Muscle layer of colon (tissue), 2 donors: ENCODE measurements at regions not wholly inside any gene's neighbourhood (a gene's known extent, or its start where the extent isn't known, plus 50 kb on each side); places are given as distances from the start of the nearest gene placed in this dataset.
"Not testable (repeated sequence)": the region's sequence is repeated elsewhere in the genome, so short reads cannot be mapped to it uniquely, and the experiment has no call there.

Source experiments
- H3K27ac ChIP-seq: one replicate; pipeline ENCODE4 v1.7.0; 2013; ENCODE audit warnings: low read depth, mild to moderate bottlenecking, low read length, moderate library complexity
- H3K27me3 ChIP-seq, 2 donors: one replicate each; pipeline ENCODE4 v1.7.0; 2013; ENCODE audit warnings: low read length in 2 of 2, mild to moderate bottlenecking in 2 of 2; ENCODE audit not compliant: insufficient read depth in 2 of 2, control insufficient read depth in 1 of 2
- H3K36me3 ChIP-seq: one replicate; pipeline ENCODE4 v1.7.0; 2013; ENCODE audit warnings: mild to moderate bottlenecking, low read length; ENCODE audit not compliant: insufficient read depth
- H3K4me1 ChIP-seq: one replicate; pipeline ENCODE4 v1.7.0; 2013; ENCODE audit warnings: mild to moderate bottlenecking, low read length; ENCODE audit not compliant: insufficient read depth
- H3K4me3 ChIP-seq, 2 donors: one replicate each; pipeline ENCODE4 v1.7.0; 2013; ENCODE audit warnings: low read length in 2 of 2, low read depth in 1 of 2, mild to moderate bottlenecking in 1 of 2, moderate library complexity in 1 of 2
- H3K9ac ChIP-seq: one replicate; pipeline ENCODE4 v1.7.0; 2013; ENCODE audit warnings: low read length
- H3K9me3 ChIP-seq: one replicate; pipeline ENCODE4 v1.7.0; 2013; ENCODE audit warnings: mild to moderate bottlenecking, low read length
- donor health status: abdominal sarcoma.
- donor health status: Adenocarcinoma of cecum.

DNA sequence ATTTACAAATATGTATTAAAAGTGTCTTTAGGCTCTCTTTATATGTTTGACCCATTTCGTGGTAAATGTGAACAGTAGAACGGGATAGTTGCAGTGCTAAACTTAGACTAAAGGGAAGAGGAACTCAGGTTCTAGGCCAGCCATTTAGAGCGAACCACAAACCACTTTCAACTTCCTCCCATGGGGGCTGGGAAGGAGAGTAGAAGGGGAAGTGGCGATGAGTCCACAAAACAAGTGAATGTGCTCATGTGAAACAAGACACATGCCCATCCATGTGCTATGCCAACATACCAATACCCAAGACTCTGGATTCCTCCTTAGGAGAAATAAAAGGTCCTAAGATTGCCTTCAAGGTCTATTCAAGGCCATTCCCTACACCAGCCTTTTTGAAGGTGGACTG is 940.4 kb upstream of the FOXG1 start:
- not testable (repeated sequence) for H3K27ac ChIP-seq, H3K9me3 ChIP-seq, H3K4me3 ChIP-seq, H3K9ac ChIP-seq, H3K4me1 ChIP-seq, H3K36me3 ChIP-seq, H3K27me3 ChIP-seq

DNA sequence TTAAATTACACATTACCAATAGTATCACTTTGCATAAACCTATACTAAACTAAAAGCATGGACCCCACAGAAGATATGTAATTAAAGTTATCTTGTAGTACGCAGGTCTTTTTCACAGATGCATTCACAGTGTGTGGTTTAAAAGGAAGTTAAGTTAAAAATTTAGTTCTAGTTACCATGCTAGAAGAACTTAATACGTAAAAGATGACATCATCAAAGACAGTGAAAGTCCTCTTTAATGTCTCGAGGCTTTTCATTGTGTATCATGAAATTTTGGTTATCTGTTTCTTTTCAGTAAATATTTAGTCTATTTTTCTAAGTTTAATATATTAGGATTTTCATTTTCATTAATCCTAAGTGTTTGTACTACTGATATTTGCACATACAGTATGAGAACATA is 934.6 kb upstream of the FOXG1 start:
- not testable (repeated sequence) for H3K36me3 ChIP-seq, H3K27ac ChIP-seq, H3K4me1 ChIP-seq, H3K27me3 ChIP-seq, H3K4me3 ChIP-seq, H3K9me3 ChIP-seq, H3K9ac ChIP-seq

DNA sequence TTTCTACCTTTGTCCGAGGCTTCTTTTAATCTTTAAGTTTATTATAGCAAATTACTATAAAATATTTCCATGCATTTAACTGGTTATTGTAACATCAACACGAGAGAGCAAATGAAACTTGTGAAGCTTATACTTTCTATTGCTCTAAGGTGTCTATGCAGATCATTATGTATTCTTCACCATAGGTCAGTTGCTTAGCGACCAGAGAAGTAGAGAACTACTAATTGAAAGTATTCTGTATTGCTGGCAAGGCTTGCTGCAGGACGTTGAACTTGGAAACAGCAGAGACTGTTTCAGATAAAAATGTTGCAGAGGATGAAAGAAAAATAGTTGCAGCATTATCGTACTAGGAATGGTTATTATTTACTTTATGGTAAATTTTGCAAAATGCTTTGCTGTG is 933.6 kb upstream of the FOXG1 start:
- not testable (repeated sequence) for H3K36me3 ChIP-seq, H3K9me3 ChIP-seq, H3K4me1 ChIP-seq, H3K9ac ChIP-seq, H3K4me3 ChIP-seq, H3K27me3 ChIP-seq, H3K27ac ChIP-seq

DNA sequence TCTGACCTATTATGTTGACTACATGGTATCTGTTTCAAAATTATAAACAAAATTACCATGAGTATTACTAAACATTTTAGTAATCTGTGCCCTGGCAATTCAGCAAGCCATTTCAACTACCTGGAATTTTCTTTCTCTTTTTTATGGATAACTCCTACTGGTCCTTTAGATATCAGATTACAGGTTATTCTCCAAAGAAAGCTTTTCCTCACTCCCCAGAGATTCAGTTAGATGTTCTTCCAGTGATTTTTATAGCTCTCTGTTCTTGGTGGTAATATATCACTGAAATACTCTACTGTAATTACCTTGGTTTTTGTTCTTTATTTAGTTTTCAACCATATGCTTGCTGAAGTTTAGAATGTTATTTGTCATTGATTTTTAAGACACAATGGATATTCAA is 930.2 kb upstream of the FOXG1 start:
- no peaks in the 10 kb centered on the region for H3K4me1 ChIP-seq
- no peak overlapping the region for H3K9ac ChIP-seq
- no peaks in the 10 kb centered on the region for H3K9me3 ChIP-seq
- no peaks in the 10 kb centered on the region for H3K36me3 ChIP-seq
- H3K27ac ChIP-seq: no peak overlapping the region
- no peaks in the 10 kb centered on the region for H3K27me3 ChIP-seq
- H3K4me3 ChIP-seq: no peak overlapping the region

DNA sequence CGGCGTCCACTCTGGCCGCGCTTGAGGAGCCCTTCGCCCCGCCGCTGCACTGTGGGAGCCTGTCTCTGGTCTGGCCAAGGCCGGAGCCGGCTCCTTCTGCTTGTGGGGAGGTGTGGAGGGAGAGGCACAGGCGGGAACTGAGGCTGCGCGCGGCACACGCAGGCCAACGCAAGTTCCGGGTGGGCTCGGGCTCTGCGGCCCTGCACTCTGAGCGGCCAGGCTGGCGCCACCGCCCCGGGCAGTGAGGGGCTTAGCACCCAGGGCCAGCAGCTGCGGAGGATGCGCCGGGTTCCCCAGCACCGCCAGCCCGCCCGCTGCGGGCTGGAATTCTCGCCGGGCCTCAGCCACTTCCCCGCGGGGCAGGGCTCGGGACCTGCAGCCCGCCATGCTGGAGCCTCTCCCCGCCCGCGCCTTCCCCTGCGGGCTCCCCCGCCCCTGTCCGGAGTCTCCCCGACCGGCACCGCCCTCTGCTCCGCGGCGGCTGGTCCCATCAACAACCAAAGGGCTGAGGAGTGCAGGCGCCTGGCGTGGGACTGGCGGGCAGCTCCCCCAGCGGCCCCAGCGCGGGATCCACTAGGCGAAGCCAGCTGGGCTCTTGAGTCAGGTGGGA is 921.2 kb upstream of the FOXG1 start:
- Histone ChIP-seq H3K36me3 (no peaks in the 10 kb centered on the region), H3K9ac (no peak overlapping the region), H3K9me3 (no peaks in the 10 kb centered on the region), H3K27me3 (no peaks in the 10 kb centered on the region), H3K4me1 (no peaks in the 10 kb centered on the region), H3K27ac (no peak overlapping the region), H3K4me3 (no peak overlapping the region)

DNA sequence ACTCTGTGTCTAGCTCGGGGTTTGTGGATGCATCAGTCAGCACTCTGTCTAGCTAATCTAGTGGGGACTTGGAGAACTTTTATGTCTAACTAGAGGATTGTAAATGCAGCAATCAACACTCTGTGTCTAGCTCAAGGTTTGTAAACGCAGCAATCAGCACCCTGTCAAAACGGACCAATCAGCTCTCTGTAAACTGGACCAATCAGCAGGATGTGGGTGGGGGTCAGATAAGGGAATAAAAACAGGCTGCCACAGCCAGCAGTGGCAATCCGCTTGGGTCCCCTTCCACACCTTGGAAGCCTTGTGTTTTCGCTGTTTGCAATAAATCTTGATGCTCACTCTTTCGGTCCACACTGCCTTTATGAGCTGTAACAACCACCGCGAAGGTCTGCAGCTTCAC is 920.7 kb upstream of the FOXG1 start:
- Histone ChIP-seq H3K9me3 (no peaks in the 10 kb centered on the region), H3K27ac (no peak overlapping the region), H3K4me1 (no peaks in the 10 kb centered on the region), H3K36me3 (no peaks in the 10 kb centered on the region), H3K9ac (no peak overlapping the region), H3K4me3 (no peak overlapping the region), H3K27me3 (no peaks in the 10 kb centered on the region)

DNA sequence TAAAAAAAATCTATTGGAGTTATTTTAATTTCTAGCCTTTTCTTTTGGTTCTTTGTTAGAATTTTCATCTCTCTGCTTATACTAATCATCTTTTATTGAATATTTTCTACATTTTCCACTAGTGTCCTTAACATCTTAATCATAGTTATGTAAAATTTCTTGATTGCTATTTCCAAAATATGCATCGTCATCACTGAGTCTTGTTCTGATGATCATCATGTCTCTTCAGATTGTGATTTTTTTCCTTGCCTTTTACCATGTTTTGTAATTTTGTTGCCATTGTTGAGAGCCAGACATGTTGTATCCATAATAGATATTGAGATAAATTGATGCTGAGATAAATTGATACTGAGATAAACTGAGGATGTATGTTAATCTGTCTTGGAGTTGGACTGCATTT is 919.1 kb upstream of the FOXG1 start:
- H3K4me3 ChIP-seq, H3K27me3 ChIP-seq, H3K27ac ChIP-seq, H3K4me1 ChIP-seq, H3K36me3 ChIP-seq, H3K9me3 ChIP-seq, H3K9ac ChIP-seq: not testable (repeated sequence)

DNA sequence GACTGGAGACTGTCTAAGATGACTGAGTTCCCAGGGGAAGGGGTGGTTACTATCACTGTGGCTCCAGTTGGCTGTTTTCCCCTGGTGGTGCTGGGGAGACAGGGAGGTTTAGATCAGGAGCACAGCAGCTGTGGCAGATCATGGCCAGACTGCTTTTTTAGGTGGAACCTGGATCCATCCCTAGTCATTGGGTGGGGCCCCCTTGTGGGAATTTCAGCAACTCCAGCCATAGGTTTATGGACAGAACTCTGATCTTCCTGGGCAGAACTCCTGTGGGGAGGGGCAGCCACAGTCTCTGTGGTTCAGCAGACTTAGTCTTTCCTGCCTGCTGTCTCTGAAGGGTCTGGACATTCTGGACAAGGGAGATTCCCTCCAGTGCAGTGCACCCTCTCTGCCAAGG is 917.4 kb upstream of the FOXG1 start:
- not testable (repeated sequence) for H3K4me1 ChIP-seq, H3K9me3 ChIP-seq, H3K27me3 ChIP-seq, H3K9ac ChIP-seq, H3K36me3 ChIP-seq, H3K27ac ChIP-seq, H3K4me3 ChIP-seq

DNA sequence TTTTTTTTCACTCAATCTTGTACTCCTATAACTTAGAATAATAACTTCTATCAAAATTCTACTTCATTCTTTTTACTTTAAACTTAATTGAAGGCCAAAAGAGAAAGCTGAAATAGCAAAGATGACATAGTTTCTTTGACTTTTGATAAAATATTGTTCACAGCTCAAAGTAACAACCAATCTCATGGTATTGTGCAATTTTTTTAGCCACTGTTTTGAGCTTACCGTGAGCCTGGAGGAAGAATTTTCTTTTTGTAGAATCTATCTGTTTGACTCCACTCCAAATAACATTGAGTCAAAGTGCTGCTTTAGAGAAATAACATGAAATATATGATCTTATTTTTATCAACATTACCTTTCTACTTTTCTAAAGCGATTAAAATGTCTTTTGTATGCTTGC is 903.9 kb upstream of the FOXG1 start:
- Histone ChIP-seq H3K4me3 (no peak overlapping the region), H3K9me3 (no peaks in the 10 kb centered on the region), H3K9ac (no peak overlapping the region), H3K4me1 (no peaks in the 10 kb centered on the region), H3K27ac (no peak overlapping the region), H3K27me3 (no peaks in the 10 kb centered on the region), H3K36me3 (no peaks in the 10 kb centered on the region)

DNA sequence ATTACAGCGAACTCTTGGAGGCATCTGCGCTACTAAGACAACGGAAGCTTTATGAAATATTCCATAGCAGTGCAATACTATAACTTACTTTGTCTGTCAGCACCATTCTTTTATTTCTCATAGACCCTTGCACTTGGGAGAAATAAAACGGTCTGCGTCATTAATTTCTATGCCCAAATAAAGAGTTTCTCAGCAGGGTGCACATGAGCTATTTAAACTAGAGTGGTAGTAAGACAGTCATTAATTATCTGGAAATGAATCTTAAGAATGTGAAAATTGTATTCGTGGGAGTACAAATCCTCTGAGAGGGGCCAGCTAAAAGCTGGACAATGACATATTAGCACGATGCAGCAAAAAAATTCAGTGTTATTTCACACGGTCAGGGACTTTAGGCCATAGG is 903.4 kb upstream of the FOXG1 start:
- H3K9ac ChIP-seq: no peak overlapping the region
- no peaks in the 10 kb centered on the region for H3K4me1 ChIP-seq
- no peak overlapping the region for H3K4me3 ChIP-seq
- H3K27ac ChIP-seq: no peak overlapping the region
- no peaks in the 10 kb centered on the region for H3K36me3 ChIP-seq
- no peaks in the 10 kb centered on the region for H3K9me3 ChIP-seq
- no peaks in the 10 kb centered on the region for H3K27me3 ChIP-seq

DNA sequence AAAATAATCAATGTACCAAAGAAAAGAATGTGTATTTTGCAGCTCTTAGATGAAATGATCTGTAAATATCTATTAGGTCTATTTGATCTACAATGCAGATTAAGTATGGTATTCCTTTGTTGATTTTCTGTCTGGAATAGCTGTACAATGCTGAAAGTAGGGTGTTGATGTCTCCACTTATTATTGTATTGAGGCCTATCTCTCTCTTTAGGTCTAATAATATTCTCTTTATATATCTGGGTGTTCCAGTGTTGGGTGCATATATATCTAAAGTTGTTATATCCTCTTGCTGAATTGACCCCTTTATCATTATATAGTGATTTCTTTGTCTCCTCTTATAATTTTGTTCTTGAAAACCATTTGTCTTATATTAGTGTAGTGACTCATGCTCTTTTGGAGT is 885.5 kb upstream of the FOXG1 start:
- Histone ChIP-seq H3K36me3 (no peaks in the 10 kb centered on the region), H3K27ac (no peak overlapping the region), H3K27me3 (no peaks in the 10 kb centered on the region), H3K9me3 (no peaks in the 10 kb centered on the region), H3K9ac (no peak overlapping the region), H3K4me1 (no peaks in the 10 kb centered on the region), H3K4me3 (no peak overlapping the region)

DNA sequence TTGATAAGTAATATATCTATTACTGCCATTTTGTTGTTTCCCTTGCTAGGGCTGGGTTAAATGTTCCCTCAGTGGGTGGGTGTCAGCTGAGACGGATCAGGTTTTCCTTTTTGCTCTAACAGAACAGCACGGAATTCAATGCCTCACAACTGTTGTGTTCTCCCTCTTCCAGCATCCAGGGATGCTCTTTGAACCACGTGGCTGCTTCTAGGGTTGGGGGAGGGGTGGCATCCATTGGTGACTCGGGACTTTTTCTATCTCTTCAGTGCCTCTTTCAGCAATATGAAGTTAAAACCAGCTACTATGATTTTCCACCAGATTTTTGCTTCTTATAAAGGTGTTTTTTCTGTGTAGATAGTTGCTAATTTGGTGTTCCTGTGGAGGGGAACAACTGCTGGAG is 884.9 kb upstream of the FOXG1 start:
- H3K9me3 ChIP-seq: no peaks in the 10 kb centered on the region
- no peak overlapping the region for H3K27ac ChIP-seq
- no peaks in the 10 kb centered on the region for H3K4me1 ChIP-seq
- no peaks in the 10 kb centered on the region for H3K36me3 ChIP-seq
- no peaks in the 10 kb centered on the region for H3K27me3 ChIP-seq
- no peak overlapping the region for H3K9ac ChIP-seq
- no peak overlapping the region for H3K4me3 ChIP-seq
